Loucy (cell line): ENCODE measurements at regions not wholly inside any gene's neighbourhood (a gene's known extent, or its start where the extent isn't known, plus 50 kb on each side); places are given as distances from the start of the nearest gene placed in this dataset.
"Not testable (repeated sequence)": the region's sequence is repeated elsewhere in the genome, so short reads cannot be mapped to it uniquely, and the experiment has no call there.

Experiments used
- H2AFZ ChIP-seq: fragments of 200-600 bp; sonication (generic); 2 replicates; pipeline ENCODE4 v1.6.0; 2016; ENCODE audit warnings: antibody characterized with exemption, mild to moderate bottlenecking, low read length, moderate library complexity
- H3F3A ChIP-seq: fragments of 200-600 bp; 2 replicates; pipeline ENCODE4 v1.6.0; 2016; ENCODE audit warnings: antibody characterized with exemption, low read depth, mild to moderate bottlenecking
- H3K27me3 ChIP-seq: fragments of 200-600 bp; sonication (generic); 2 replicates; pipeline ENCODE4 v1.6.1; 2014; ENCODE audit warnings: low read length, mild to moderate bottlenecking; ENCODE audit not compliant: insufficient read depth, poor library complexity, severe bottlenecking
- H3K36me3 ChIP-seq: fragments of 200-600 bp; sonication (generic); 2 replicates; pipeline ENCODE4 v1.6.1; 2016; ENCODE audit warnings: low read length; ENCODE audit not compliant: insufficient read depth
- H3K4me1 ChIP-seq: fragments of 200-600 bp; sonication (generic); 2 replicates; pipeline ENCODE4 v1.5.1; 2014; ENCODE audit warnings: low read length, mild to moderate bottlenecking; ENCODE audit not compliant: insufficient read depth, poor library complexity, severe bottlenecking
- H3K4me2 ChIP-seq: fragments of 200-600 bp; sonication (generic); 2 replicates; pipeline ENCODE4 v1.6.0; 2014; ENCODE audit warnings: antibody characterized with exemption, low read length, low read depth, mild to moderate bottlenecking; ENCODE audit not compliant: poor library complexity, severe bottlenecking
- H3K4me3 ChIP-seq: fragments of 200-600 bp; sonication (generic); 2 replicates; pipeline ENCODE4 v1.5.1; 2014; ENCODE audit warnings: low read length, mild to moderate bottlenecking, mixed read lengths; ENCODE audit not compliant: poor library complexity, severe bottlenecking
- H3K79me2 ChIP-seq: fragments of 200-600 bp; sonication (generic); 2 replicates; pipeline ENCODE4 v1.6.1; 2014; ENCODE audit warnings: low read length; ENCODE audit not compliant: insufficient read depth
- H3K9ac ChIP-seq: fragments of 200-600 bp; sonication (generic); 2 replicates; pipeline ENCODE4 v1.6.0; 2014; ENCODE audit warnings: mild to moderate bottlenecking, low read depth, low read length, moderate library complexity; ENCODE audit not compliant: poor library complexity, severe bottlenecking
- H3K9me2 ChIP-seq: fragments of 200-600 bp; sonication (generic); replicated peaks from 2 replicates; pipeline ENCODE4 v1.6.1; 2016; ENCODE audit warnings: low read depth, low read length, mixed read lengths
- H3K9me3 ChIP-seq: fragments of 200-600 bp; sonication (generic); 2 replicates; pipeline ENCODE4 v1.6.1; 2014; ENCODE audit warnings: mild to moderate bottlenecking, antibody characterized with exemption, low read length, low read depth; ENCODE audit not compliant: insufficient read depth
- H4K20me1 ChIP-seq: fragments of 200-600 bp; sonication (generic); 2 replicates; pipeline ENCODE4 v1.6.0; 2014; ENCODE audit warnings: antibody characterized with exemption, low read length, mild to moderate bottlenecking; ENCODE audit not compliant: insufficient read depth, poor library complexity, severe bottlenecking
- EZH2phosphoT487 ChIP-seq: fragments of 200-600 bp; IDR thresholded peaks from 2 replicates; pipeline ENCODE4 v1.6.1; 2018; ENCODE audit warnings: antibody characterized with exemption, mild to moderate bottlenecking, moderate library complexity, borderline replicate concordance
- TF ChIP-seq, protein P1 (sequence below): fragments of 200-600 bp; sonication (generic); conservative IDR thresholded peaks from 2 replicates; pipeline ENCODE4 v1.5.1; 2014; ENCODE audit warnings: mild to moderate bottlenecking, antibody characterized with exemption, low read length

DNA sequence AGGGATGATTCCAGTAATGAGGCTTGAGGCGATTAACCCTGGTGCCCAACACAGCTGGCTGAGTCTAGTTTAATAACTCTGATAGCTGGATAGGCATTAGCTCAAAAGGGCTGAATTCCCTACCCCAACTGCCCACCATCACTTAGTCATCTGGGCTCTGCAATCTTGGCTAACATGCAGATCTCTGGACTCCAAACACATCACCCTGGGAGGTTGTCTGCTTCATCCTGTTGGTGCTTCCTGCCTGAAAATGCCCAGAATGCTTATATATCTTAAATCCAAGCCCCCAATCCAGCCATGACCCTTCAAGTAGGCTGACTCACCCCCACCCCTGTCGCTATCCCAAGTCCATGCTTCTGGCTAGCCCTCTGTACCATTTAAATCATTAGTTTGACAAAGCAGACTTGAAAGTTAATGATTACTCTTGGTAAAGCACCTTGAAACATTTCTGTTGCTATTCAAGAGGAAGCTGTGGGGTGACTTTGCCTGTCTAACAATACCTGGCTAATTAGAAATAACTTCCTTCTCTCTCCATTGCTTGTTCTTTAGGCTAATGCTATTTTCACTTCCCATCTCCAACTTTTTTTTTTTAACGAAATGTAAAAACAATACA, 107.0 kb upstream of the RORA start:
- H3F3A ChIP-seq = no peaks in the 10 kb centered on the region
- TF ChIP-seq, protein P1, sequence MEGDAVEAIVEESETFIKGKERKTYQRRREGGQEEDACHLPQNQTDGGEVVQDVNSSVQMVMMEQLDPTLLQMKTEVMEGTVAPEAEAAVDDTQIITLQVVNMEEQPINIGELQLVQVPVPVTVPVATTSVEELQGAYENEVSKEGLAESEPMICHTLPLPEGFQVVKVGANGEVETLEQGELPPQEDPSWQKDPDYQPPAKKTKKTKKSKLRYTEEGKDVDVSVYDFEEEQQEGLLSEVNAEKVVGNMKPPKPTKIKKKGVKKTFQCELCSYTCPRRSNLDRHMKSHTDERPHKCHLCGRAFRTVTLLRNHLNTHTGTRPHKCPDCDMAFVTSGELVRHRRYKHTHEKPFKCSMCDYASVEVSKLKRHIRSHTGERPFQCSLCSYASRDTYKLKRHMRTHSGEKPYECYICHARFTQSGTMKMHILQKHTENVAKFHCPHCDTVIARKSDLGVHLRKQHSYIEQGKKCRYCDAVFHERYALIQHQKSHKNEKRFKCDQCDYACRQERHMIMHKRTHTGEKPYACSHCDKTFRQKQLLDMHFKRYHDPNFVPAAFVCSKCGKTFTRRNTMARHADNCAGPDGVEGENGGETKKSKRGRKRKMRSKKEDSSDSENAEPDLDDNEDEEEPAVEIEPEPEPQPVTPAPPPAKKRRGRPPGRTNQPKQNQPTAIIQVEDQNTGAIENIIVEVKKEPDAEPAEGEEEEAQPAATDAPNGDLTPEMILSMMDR = no peak

DNA sequence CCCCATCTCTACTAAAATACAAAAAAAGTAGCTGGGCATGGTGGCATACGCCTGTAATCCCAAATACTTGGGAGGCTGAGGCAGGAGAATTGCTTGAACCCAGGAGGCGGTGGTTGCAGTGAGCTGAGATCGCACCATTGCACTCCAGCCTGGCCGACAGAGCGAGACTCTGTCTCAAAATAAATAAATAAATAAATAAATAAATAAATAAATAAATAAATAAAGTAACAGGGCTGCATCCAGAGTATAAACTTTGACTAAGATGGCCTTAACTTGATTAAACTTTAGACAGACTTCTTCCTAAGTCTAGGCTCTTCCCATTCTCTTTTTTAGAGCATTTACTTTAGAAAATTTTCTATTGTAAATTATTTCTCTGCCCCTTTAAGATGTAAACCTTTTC, 105.6 kb upstream of the RORA start:
- H3K4me1 ChIP-seq, H3K79me2 ChIP-seq, H3K27me3 ChIP-seq, H3F3A ChIP-seq, H3K36me3 ChIP-seq, H3K9me2 ChIP-seq, H3K4me3 ChIP-seq, H3K9ac ChIP-seq, H3K9me3 ChIP-seq, H2AFZ ChIP-seq, H4K20me1 ChIP-seq, H3K4me2 ChIP-seq: not testable (repeated sequence)

More for the DNA sequence above, 107.0 kb upstream of the RORA start:
- Histone ChIP-seq H3K27me3 (no peaks in the 10 kb centered on the region), H3K36me3 (no peaks in the 10 kb centered on the region), H3K4me1 (no peaks in the 10 kb centered on the region), H3K9me2 (no peaks in the 10 kb centered on the region), H2AFZ (no peak overlapping the region), H3K4me2 (no peak overlapping the region), H3K79me2 (no peaks in the 10 kb centered on the region), H3K9ac (no peak overlapping the region), H4K20me1 (no peaks in the 10 kb centered on the region), H3K9me3 (no peaks in the 10 kb centered on the region; the same call in 1 of the 2 replicates), H3K4me3 (no peak overlapping the region)

DNA sequence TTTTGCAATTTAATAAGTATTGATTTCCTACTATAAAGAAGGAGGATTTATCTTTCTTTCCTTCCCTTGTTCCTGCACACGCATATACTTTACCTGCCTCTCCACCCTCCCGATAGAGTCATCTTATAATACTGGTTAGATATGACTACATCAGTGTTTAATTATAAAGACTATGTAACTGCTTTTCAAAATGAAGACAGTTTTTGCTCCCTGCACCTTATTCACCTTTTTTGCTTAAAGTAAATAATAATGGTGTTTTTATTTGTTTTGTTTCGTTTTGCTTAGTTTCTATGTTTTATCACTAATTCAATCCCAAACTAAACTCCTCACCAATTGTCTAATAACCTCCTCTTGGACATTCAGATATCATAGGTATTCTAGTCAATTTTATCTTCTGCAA, 101.9 kb upstream of the RORA start:
- H3K36me3 ChIP-seq = no peaks in the 10 kb centered on the region
- H3K4me3 ChIP-seq = no peak overlapping the region
- H3K79me2 ChIP-seq = no peaks in the 10 kb centered on the region
- H3K27me3 ChIP-seq = no peaks in the 10 kb centered on the region
- H2AFZ ChIP-seq = no peak overlapping the region
- H3K9me2 ChIP-seq = no peaks in the 10 kb centered on the region
- H3K4me1 ChIP-seq = no peaks in the 10 kb centered on the region
- no peak overlapping the region for H3K4me2 ChIP-seq
- no peaks in the 10 kb centered on the region for H3F3A ChIP-seq
- H4K20me1 ChIP-seq = no peaks in the 10 kb centered on the region
- no peak overlapping the region for H3K9ac ChIP-seq
- no peaks in the 10 kb centered on the region; the same call in 1 of the 2 replicates for H3K9me3 ChIP-seq
- TF ChIP-seq EZH2phosphoT487 = no peak
- TF ChIP-seq, protein P1 = no peak

DNA sequence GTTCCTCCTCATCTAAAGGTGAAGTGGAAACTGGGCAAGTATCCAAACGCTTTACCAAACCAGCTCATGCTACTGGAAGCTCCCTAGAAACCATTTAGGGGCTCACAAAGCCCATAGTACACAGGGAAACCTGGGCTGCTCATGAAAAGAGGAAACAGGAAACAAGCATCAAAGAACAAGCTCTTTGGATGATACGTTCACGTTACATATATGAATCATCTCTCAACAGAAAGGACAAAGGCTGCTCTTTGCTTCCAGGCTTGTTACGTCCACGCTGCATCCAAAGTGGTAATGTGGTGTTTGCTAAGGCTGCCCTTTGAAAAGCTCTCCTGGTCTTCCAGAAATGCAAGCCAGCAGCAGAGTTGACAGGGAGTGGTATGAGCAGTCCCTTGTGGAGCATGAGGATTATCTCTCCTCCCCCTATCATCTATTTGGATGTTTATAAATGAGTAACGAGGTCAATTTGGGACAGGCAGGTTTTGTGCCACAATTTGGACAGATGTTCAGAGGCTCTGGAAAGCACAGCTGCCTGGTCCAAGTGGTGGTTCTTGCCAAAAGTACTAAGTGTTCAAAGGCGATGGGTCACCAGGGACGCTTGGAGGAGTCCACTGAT, 98.0 kb upstream of the RORA start:
- Histone ChIP-seq H3K4me3 (no peak overlapping the region), H2AFZ (no peak overlapping the region; the same call in 1 of the 2 replicates), H3K4me1 (no peaks in the 10 kb centered on the region), H4K20me1 (no peaks in the 10 kb centered on the region), H3F3A (no peaks in the 10 kb centered on the region), H3K79me2 (no peaks in the 10 kb centered on the region), H3K9me2 (no peaks in the 10 kb centered on the region), H3K4me2 (no peak overlapping the region), H3K27me3 (no peaks in the 10 kb centered on the region), H3K9me3 (no peaks in the 10 kb centered on the region), H3K36me3 (no peaks in the 10 kb centered on the region), H3K9ac (no peak overlapping the region)
- TF ChIP-seq, protein P1 = no peak
- no peak for TF ChIP-seq EZH2phosphoT487
